Adrenal gland (tissue), 5 donors: ENCODE measurements at regions not wholly inside any gene's neighbourhood (a gene's known extent, or its start where the extent isn't known, plus 50 kb on each side); places are given as distances from the start of the nearest gene placed in this dataset.

Experiments used
- CTCF ChIP-seq, 6 experiments: fragments of 450-650 bp in 4 of 6; fragments of 200-600 bp in 2 of 6; sonication (generic) in 1 of 6; IDR thresholded peaks; 1 replicate in 5 of 6; 2 replicates in 1 of 6; pipeline versions ENCODE4 v1.5.1 to v1.8.0; 2016 to 2021; ENCODE audit warnings: antibody characterized with exemption in 6 of 6, mild to moderate bottlenecking in 2 of 6, moderate library complexity in 1 of 6
- POLR2A ChIP-seq, 2 donors: fragments of 450-650 bp; IDR thresholded peaks; one replicate each; pipeline ENCODE4 v1.6.1; 2017; ENCODE audit warnings: antibody characterized with exemption in 2 of 2, mild to moderate bottlenecking in 2 of 2, moderate library complexity in 1 of 2
- donor health status: DM: no; HTN: no; CAD: no.

- TF ChIP-seq CTCF (IDR thresholded peaks at IDR 0.05) (no peak), POLR2A (IDR thresholded peaks at IDR 0.05) (no peak)
These were observed 274.3 kb downstream of the QKI start for GRCh38 chr6:163688739-163689362.
